ENCODE measurements at regions not wholly inside any gene's neighbourhood (a gene's known extent, or its start where the extent isn't known, plus 50 kb on each side); places are given as distances from the start of the nearest gene placed in this dataset.

DNA sequence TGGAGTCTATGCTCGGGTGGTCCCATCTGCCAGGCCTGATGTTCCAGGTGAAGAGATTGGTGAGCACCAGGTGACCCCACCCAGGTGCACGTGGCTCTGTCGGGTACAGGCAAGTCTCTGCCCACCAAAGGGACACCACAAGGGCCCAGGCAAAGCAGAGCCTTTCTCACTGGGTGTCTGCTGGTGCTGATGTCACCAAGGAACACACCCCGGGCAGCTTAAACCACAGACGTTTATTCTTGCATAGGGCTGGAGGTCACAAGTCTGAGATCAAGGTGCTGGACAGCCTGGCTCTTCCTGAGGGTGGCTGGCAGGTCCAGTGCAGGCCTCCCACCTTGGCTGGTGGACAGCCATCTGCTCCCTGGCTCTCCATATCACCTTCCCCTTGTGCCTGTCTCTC, 100.7 kb upstream of the CD93 start:
- DNase-seq (ENCODE audit: extremely low read depth, low read depth): no peak

DNA sequence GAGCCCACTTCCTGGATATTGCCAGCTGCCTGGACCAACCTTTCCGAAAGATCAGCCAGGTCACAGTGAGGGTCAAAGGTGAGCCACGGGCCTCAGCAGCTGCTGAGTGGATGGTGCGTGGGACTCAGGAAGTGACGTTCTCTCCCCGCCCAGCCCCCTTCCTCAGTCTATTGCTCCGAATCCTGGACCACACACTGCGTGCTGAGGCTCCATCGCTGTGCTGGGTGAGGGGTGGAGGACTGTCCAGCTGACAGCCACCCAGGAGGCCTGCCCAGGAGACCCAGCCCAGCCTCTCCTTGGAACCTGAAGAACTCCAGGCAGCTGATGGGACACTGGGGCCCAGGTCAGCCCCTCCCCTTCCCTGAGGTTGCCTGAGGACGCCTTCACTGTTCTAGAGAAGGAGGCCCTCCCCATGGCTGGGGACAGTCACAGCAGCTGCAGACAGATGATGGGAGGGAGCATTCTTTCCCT, 94.4 kb upstream of the CD93 start:
- DNase-seq (ENCODE audit: extremely low read depth, low read depth): no peak

DNA sequence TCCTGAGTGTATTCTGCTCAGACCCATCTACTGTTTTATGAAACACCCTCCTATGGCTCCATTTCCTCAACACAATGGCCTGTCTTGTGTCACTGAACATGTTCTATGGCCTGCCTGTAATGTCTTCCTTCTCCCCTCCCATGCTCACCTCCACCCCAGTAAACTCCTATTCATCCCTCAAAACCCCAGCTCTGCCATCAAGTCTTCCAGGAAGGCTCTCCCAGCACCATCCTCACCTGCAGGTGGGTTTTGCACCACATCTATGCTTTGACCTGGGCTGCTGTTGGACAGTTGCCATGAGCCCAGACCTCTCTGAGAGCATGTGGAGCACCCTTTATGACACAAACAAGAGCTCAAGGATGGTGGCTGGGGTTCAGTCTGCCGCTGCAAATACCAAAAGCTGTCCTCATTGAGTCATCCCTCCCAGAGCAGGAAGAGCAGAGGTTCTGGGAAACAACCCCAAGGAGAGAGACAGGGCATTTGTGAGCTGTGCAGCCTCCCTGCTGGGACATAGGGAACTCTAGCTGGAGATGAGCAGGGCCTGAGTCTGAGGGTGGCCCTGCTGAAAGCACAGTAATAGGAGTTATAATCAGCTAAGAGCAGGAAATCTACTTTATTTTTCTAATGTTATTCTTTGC, 93.8 kb upstream of the CD93 start:
- DNase-seq (ENCODE audit: extremely low read depth, low read depth): no peak

DNA sequence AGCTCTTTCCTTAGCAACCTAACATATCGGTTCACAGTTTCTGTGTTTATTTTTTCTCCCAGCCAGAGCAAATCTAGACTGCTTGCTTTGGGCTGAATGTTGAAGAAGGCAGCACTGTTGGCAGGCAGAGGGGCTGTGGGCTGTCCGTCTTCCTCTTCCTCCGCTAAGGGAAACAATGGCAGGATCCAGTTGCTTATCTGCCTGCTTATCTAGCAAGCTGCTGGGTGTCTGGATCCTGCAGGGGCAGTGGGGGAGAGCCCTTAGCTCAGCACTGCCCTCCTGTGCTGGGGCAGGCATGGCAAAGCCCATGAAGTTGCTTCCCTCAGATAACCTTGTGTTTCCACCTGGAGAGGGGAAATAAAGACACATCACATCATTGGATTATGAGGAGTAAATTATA, 92.7 kb upstream of the CD93 start:
- DNase-seq (ENCODE audit: extremely low read depth, low read depth): no peak

DNA sequence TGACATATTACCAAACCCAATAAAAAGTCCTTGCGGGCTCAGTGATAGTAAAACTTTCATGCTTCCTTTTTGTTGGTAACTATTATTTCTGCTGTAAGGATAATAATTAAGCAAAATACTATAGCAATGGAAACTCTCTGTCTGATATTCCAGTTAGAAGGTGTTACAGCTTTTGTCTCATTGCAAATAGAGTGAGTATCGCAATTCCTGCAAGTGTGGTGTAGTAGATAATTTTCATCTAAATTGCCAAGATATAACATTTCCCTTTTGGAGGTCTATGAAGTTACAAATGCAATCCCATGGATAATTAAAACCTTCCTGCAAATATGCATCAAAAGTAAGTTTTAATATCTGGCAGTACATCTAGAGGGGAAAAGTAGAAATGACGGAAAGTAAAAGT, 88.7 kb upstream of the CD93 start:
- no peak for DNase-seq (ENCODE audit: extremely low read depth, low read depth)

DNA sequence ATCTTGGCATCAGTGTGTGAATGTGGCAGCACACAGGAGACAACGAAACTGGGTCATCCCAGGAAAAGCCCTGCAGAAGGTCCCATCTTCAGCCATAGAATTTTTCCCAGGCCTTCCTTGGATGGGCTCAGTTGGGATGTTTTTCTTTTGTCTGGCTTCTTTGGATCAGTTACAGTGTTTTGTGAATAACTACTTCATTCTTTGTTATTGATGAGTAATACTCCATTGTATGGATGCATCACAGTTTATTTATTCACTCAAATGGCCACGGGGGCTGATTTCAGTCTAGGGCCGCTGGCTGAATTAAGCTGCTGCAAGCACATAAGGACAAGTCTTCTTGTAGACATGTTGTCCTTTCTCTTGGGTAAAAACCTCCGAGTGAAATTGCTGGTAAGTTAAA, 81.3 kb upstream of the CD93 start:
- no peak for DNase-seq (ENCODE audit: extremely low read depth, low read depth)

DNA sequence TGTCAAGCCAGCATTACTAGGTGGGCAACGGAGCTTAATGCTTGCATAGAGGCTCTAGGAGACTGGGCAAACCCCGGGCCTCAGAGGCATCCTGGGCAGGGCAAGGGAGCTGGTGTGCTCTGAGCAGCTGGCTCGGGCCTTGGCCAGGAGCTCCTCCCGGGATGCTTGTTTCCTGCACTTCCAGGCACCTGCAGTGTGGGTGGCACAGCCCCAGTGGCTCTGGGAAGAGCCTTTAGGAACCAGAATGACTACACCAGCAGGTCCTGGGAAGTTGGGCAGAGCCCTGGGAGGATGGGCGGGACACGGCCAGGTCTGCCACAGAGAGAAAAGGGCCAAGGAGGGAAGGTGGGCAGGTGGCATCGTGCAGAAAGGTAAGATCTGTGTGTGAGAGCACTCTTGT, 80.4 kb upstream of the CD93 start:
- DNase-seq (ENCODE audit: extremely low read depth, low read depth): no peak

DNA sequence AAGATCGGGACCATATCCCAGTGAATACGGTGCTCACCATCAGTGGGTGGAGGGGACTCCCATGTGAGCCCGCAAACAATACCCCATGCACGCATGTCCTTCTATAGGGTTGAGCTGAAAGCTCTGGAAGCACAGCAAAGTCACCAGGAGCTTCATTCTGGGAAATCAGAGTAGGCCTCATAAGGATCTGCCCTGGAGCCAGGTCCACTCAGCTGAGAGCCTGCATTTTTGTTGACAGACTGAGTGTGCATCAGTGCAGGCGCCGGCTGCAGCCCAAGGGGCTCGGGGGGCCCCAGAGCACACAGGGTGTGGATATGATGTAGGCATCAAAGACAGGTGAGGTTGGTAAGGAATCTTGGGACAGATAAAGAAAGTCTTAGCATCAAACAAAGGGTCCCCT, 79.8 kb upstream of the CD93 start:
- DNase-seq (ENCODE audit: extremely low read depth, low read depth): no peak

DNA sequence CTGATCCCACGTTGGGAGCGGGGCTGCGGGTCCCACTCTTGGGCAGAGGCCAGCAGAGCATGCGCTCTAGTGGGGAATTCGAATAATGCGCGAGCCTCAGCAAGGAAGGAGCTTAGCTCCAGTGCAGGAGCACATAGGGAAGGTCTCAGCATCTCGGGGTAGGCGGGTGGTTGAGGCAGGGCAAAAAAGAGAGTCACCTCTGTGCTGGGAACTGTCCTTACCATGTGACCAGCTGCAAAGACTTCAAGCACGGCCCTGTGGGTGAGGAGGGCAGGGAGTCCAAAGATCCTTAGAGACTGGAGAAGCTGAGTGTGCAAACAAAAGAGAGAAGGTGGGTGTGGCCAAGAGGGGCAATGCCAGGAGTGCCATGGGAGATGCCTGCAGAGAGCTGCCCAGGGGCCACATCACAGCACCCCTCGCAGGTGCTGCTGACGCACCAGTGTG, 79.2 kb upstream of the CD93 start:
- no peak for DNase-seq (ENCODE audit: extremely low read depth, low read depth)

DNA sequence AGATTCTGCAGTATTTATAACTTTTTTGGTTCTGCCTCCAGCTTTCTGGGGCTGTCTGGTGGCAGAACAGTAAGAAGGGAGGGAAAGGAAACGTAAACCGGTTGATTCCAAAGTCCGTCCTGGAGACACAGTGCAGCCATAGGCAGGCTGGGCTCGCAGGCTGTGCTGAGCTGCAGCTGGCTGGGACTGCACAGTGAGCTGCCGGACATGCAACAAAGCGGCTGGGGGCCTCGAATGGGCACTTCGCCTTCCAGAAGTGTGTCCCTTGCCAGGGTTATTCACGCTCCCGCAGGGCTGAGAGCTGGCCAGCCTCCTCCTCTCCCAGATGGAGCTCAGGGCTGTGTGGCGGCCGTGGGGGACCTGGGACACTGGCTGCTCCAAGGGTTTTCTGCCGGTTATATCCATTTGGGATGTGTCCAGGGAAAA, 78.1 kb upstream of the CD93 start:
- DNase-seq (ENCODE audit: extremely low read depth, low read depth): no peak

DNA sequence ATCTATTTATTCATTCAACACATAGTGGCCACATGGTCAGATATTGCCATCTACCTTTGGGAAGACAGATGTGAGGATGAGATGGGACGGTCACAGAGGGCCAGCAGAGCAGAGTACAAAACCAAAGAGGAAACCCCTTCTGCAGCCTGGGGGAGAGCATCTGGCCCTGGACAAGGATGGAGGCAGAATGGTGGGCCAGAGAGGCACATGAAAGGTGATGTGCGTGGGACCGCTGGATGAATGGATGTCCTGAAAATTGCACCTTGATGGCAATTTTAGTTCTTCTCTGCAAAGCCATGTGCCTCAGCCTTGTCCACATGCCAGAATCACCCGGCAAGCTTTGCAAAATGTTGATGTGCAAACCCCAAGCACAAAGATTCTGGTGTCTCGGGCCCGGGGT, 77.4 kb upstream of the CD93 start:
- no peak for DNase-seq (ENCODE audit: extremely low read depth, low read depth)

DNA sequence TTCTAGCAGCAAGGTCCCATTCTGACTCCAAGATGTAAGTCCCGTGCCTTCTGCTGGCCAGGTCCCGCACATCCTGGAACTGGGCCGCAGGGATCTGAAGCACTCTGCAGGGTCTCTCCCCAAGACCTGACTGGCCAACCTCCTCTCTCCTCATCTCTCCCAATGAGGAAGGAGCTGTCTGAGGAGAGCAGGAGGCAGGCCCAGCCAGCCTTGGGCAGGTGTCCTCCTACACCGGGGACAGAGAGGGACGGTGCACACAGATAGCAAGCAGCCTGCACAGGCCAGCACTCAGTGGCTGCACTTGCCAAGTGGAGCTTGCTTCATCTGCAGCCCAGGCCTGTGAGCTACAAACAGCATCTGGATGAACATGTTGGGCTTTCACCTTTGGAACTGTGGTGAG, 76.8 kb upstream of the CD93 start:
- no peak for DNase-seq (ENCODE audit: extremely low read depth, low read depth)

DNA sequence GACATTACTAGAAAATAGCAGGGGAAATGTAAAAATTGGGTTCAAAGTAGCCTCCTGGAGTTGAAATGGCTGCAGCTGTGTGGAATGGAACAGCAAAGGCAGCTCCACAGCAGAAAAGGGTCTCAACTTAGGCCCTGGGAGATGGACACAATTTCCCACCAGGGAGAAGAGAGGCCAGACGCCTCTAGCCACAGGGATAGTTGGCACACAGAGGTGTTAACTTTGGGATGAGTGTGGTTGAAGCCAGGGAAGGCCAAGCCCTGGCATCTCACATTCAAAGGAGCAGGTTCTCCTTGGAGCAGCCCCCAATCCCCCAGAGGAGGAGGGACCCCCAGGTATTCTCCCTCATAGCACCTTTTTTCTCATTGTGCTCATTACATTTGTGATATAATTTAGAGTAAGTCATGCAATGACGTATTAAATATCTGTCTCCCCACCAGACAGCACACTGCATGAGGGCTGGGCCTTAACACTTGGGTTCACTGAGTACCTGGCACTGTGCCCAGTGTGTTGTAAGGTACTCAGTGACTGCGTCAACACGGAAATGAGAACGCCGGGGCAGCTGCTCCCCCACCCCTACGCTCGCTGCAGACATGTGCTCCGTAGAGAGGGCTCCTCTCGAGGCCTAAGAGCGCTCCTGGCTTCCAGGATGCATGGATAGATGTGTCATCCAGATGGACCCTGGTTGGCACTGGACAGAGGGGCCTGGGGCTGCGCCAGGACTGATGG, 76.0 kb upstream of the CD93 start:
- no peak for DNase-seq (ENCODE audit: extremely low read depth, low read depth)

DNA sequence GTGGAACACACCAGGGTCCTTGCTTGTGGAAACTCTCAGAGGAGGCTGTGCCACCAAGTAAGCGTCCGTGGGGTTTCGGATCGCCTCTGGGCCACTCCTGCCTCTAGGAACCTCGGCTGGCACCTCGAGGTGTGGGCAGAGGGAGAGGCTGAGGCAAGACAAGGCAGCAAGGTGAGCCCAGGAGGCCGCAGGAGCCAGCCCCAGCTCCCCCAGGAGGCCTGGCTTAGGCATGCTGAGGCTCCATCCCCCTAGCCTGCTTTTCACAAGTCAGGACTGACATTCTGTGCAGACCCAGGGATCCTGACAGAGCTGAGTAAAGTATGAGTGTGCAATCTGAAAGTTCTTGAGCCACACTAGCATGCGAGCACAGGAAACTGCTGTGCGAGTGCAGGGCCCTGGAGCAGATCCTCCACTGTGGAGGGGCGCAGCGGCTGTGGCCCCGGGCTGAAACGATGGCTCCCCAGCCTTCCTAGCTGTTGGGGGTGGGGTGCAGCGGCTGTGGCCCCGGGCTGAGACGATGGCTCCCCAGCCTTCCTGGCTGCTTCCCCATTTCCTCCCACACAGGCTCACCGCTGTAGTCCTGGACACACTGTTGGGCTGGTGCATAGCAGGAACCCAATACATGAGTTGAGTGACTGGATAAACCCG, 75.2 kb upstream of the CD93 start:
- no peak for DNase-seq (ENCODE audit: extremely low read depth, low read depth)

DNA sequence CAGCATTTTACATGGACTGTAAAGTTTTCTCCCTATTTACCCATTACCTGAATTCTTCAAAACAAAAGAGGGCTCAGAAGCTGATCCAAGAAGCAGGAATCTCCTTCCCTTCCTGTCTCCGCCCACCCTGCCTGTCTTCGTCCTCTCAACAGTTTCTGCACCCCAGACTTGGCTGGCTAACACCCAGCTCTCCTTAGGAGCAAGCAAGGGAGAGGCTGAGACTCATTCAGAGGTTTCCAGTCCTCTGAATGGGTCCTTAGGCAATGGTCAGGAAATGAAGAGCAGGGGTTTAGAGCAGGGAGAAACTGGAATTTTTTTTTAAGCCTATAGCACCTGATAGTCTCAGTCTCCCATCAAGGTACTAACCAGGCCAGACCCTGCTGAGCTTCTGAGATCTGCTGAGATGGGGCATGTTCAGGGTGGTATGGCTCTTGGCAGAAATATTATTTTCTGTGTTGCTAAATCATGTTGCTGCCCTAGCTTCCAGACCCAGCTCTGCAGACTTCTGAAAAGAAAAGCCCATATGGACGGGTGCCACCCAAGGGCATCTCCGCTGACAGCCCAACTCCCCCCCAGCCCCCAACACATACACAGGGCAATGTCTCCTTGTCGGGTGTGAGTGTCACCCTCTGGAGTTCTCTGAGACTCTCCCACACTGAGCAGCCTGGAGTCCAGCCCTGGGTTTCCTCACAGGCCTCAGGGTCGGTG, 74.6 kb upstream of the CD93 start:
- no peak for DNase-seq (ENCODE audit: extremely low read depth, low read depth)

DNA sequence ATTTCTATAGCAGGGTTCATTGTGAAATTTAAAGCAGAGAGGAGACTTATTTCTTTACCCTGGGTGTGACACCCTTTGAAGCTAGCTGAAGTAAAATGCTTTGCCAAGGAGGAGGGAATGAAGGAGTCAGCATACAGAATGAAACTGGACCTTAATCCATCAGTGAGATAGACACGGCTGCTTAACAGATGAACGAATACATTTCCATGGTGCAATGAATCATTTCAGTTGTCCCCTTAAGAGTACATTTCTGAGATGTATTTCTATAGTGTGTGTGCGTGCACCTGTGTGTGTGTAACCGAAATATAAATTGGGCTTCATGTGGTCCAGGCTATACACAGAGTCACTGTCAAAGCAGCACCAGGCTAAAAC, 73.8 kb upstream of the CD93 start:
- DNase-seq (ENCODE audit: extremely low read depth, low read depth): no peak

DNA sequence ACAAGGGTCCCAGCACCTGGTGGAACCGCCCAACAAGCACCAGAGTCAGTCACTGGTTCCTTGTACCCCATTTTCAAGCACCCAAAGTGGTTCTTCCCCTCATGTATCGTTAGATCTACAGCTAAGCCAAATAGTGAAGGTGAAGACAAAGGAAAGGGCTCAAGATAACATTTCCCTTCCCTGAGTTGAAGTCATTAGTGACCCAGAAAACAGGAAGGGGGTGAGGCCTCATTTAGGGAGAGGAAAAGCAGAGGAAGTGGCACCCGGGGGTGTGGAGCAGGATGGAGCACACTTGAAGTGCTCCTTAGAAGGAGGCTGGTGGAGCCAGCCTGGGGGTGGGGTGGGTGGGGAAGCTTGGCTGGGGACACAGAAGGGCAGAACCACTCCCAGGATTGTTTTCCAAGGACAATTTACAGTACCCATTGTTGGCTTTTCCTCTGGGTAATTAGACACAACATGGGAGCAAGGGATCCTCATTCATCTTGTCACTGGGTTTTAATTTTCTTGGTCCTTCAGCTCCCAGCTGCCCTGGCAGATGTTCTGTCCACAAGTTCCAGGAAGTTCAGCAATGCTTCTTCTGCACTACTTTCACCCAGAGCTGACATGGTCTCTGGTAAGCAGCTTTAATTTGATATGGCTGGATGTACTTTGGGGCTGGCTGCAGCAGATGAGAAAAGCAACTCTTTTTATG, 73.3 kb upstream of the CD93 start:
- DNase-seq (ENCODE audit: extremely low read depth, low read depth): no peak

DNA sequence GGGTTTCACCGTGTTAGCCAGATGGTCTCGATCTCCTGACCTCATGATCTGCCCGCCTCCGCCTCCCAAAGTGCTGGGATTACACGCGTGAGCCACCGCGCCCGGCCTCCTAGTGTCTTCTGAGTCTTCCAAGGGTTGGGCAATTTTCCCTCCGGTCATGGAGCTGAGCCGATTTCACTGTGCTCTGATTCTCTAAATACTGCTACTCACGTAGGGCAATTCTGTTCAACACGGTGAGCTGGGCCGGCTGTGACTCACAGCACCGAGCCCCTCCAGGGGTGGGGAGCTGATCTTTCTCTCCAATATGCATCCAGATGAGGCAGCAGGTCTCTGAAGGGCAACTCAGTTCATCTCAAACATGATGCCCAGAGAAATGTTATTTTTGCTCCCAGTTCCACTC, 71.6 kb upstream of the CD93 start:
- no peak for DNase-seq (ENCODE audit: extremely low read depth, low read depth)

DNA sequence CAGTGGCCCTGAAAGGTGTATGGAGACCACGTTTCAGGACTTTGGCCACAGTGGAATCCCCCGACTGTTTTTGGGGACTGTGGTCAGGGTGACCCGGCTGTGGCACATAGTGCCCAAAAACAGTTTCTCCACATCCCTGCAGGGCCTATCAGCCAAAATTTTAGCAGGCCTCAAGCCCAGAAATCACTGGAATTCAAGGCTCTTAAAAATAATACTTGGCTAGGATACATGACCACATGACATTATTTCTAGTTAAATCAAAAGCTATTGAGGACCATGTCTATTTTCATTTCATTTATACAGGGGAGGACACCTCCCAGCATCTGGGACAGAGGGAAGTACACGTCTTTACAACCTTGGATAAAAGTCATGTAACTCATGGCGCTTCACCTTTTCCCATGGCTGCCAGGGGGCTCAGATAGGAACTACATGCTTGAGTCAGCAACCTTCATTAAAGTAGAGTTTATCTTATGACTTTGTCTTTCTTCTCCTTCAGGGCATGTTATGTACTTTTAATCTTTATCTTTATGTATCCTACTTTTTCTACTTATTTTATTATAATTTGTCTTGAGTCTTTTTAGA, 70.8 kb upstream of the CD93 start:
- no peak for DNase-seq (ENCODE audit: extremely low read depth, low read depth)

DNA sequence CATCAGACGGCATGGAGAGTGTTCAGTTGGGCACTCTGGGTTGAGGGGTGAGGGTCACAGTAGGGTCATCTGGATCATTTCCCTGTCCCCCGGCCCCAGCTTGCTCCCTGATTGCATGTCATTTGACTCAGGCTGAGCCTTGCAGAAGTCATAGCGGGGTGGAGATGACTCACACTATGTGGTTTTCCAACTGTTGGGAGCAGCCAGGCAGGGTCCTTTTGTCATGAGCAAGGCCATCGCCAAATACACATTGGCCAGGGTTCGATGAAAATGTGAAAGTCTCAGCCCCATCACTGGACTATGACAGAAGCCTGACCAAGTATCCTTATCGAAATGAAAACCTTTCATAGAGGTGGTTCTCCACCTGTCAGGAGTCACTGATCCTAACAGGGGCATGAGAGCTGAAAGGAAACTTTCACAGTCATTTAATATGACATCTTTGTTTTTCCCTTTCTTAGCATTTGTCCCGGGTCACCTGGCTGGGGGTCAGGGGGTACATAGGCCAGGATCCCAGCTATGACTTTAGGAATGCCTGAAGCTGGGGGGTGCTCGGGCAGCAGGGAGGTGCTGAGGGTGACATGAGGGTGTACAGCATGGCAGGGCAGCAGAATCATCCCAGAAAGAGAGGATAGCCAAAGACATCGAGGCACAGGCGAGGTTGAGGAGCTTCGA, 70.2 kb upstream of the CD93 start:
- peak; percentile 58 for DNase-seq (ENCODE audit: extremely low read depth, low read depth)

Measured in NCI-H460 (cell line).